ENCODE measurements at regions not wholly inside any gene's neighbourhood (a gene's known extent, or its start where the extent isn't known, plus 50 kb on each side); places are given as distances from the start of the nearest gene placed in this dataset.

DNA sequence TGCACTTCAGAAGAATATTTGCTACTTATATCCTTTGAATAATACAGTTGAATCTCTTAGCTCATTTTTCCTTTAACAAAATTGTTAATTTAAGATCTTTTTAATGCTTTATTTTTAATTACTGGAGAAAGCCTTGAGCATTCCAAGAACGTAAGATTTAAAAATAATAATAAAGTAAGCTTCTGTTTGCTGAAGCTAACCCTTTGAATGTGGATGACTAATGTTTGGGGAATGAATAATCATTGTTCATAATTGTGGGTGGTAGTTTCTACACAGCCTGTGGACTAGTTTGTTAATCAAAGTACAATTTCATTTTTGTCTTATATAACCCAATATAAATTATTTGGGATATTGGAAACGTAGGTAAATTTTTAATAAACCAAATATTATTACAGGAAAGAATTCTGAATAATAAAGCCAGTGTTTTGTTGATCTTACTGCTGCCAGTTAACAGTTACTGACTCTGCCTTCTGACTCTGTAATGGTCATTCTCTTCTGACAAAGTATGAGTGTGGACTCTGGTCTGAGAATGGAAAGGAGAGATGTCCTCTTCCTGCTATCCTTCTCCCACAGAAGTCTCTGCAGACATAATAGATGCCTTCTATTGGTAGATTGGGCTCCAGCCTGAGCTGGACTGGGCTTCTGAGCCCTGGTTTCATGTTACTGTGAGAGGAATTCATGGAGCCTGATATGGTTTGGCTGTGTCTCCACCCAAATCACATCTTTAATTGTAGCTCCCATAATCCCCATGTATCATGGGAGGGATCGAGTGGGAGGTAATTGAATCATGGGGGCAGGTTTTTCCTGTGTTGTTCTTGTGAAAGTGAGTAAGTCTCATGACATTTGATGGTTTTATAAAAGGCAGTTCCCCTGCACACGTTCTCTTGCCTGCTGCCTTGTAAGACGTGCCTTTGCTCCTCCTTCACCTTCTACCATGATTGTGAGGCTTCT lies 292.7 kb upstream of the SLC39A10 start:
- TF ChIP-seq, protein P1, sequence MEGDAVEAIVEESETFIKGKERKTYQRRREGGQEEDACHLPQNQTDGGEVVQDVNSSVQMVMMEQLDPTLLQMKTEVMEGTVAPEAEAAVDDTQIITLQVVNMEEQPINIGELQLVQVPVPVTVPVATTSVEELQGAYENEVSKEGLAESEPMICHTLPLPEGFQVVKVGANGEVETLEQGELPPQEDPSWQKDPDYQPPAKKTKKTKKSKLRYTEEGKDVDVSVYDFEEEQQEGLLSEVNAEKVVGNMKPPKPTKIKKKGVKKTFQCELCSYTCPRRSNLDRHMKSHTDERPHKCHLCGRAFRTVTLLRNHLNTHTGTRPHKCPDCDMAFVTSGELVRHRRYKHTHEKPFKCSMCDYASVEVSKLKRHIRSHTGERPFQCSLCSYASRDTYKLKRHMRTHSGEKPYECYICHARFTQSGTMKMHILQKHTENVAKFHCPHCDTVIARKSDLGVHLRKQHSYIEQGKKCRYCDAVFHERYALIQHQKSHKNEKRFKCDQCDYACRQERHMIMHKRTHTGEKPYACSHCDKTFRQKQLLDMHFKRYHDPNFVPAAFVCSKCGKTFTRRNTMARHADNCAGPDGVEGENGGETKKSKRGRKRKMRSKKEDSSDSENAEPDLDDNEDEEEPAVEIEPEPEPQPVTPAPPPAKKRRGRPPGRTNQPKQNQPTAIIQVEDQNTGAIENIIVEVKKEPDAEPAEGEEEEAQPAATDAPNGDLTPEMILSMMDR (conservative IDR thresholded peaks at IDR 0.05; ENCODE audit: low read length) = no peak
- no peak for TF ChIP-seq EZH2phosphoT487 (IDR thresholded peaks at IDR 0.05; ENCODE audit: borderline replicate concordance)
